Hepatic stellate cell (primary cell): ENCODE measurements at regions not wholly inside any gene's neighbourhood (a gene's known extent, or its start where the extent isn't known, plus 50 kb on each side); places are given as distances from the start of the nearest gene placed in this dataset.
A peak's percentile ranks its signal among the peaks of the same experiment; 100 is the strongest.

ENCODE experiments used
- DNase-seq: peaks from one replicate; pipeline ENCODE4 v3.0.0; 2011; ENCODE audit warnings: low spot score

DNA sequence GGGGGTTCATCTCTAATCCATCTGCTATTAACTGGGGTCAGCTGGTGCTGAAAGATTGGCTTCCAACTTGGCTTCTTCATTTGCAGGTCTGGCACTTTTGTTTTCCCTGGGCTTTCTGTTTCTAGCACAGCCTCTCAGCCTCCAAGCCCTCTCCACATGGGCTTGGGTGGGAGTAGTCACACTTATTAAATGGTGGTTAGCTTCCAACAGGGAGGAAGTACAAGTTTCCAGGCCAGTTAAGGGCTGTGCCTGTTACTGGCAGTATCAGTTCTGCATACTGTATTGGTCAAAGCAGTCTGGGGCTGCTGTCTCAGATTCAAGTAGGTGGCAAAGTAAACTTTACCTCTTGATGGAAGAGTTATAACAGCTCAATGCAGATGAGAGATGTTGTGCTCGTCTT is 627.1 kb upstream of the CCDC54 start:
- no peak for DNase-seq

DNA sequence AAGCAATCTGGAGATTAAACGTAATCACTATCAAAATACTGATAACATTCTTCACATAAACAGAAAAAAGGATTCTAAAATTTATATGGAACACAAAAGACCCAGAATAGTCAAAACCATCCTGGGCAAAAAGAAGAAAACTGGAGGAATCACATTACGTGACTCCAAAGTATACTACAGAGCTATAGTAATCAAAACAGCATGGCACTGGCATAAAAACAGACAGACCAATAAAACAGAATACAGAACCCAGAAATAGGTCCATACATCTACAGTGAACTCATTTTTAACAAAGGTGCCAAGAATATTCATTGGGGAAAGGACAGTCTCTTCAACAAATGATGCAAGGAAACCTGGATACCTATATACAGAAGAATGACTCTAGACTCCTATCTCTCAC is 621.9 kb upstream of the CCDC54 start:
- DNase-seq = no peak

- DNase-seq = no peak
These were observed 620.3 kb upstream of the CCDC54 start for GRCh38 chr3:106756901-106757300.

GRCh38 chr3:106758459-106758858 is 618.8 kb upstream of the CCDC54 start:
- DNase-seq = no peak

DNA sequence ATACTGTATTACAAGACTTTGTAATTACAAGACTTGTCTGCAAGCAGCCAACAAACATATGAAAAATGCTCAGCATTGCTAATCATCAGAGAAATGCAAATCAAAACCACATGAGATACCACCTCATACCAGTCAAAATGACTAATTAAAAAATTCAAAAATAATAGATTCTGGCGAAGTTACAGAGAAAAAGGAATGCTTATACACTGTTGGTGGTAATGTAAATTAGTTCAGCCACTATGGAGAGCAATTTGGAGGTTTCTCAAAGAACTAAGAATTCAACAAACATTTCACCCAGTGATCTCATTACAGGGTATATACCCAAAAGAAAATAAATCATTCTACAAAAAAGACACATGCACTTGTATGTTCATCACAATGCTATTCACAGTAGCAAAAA is 617.5 kb upstream of the CCDC54 start:
- DNase-seq = no peak

DNA sequence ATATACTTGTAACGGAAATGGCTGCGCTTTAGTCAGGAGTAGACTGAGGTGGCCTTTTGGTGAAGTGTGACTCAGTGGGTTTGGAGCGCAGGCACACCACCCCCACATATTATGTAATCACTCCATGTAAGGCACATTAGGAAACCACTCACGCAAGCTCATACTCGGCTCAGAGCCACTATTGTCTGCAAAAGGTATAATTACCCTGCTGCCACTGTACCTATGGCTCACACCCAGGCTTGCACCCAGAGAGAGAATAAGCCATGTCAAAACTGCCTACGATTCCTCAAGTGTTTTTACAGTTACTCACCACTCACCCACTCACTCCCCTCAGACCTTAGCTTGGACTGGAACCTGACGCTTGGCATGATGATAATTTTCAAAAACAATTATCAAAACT is 611.9 kb upstream of the CCDC54 start:
- DNase-seq = peak; percentile 17

GRCh38 chr3:106768941-106769480 is 608.2 kb upstream of the CCDC54 start:
- DNase-seq = no peak

GRCh38 chr3:106773795-106774194 is 603.4 kb upstream of the CCDC54 start:
- no peak for DNase-seq

DNA sequence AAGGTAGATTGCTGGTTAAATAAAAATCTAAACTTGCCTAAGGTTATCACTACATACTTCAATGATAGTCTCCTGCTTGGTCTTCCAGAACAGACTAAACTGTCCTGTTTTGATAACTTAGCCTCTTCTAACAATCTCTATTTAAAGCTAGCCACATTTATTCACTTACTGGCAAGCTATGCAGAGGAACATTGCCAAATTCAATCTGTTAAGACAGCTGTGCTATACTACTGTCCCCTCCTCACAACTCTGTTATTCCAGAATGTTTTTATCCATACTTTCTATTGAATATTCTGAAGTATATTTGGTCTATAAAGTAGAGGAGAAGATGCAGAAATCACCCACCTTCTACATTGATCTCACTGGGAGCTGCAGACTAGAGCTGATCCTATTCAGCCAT is 594.0 kb upstream of the CCDC54 start:
- no peak for DNase-seq

GRCh38 chr3:106789276-106789675 is 588.0 kb upstream of the CCDC54 start:
- DNase-seq = no peak

GRCh38 chr3:106792716-106793115 is 584.5 kb upstream of the CCDC54 start:
- DNase-seq = no peak

GRCh38 chr3:106794442-106794841 is 582.8 kb upstream of the CCDC54 start:
- no peak for DNase-seq

GRCh38 chr3:106795553-106795952 is 581.7 kb upstream of the CCDC54 start:
- DNase-seq = no peak

GRCh38 chr3:106797461-106797860 is 579.8 kb upstream of the CCDC54 start:
- DNase-seq = no peak

DNA sequence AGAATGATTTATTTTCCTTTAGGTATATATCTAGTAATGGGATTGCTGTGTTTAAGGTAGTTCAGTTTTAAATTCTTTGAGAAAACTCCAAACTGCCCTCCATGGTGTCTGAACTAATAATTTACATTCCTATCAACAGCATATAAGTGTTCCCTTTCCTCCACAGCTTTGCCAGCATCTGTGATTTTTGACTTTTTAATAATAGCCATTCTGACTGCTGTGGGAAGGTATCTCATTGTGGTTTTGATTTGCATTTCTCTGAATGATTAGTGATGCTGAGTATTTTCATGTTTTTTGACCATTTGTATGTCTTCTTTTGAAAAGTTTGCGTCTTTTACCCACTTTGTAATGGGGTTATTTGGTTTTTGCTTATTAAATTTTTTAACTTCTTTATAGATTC is 571.6 kb upstream of the CCDC54 start:
- DNase-seq = no peak

DNA sequence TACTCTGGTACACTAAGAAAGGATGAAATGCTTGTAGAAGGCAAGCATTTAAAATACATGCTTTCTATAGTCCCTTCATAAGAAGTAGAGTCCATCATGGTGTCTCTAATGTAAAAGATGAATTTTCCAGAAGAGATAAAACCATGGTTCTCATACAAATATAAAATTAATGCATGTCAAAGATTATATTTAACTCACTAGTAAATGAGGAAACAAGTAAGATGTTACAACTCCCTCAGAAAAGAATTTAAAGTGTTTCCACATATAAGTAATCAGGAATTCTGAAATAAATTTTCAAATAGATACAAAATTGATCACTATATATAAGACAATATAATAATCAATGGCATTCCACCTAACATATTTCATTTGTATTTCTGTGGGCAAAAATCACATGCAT is 570.3 kb upstream of the CCDC54 start:
- DNase-seq = no peak

- DNase-seq = no peak
These were observed 568.2 kb upstream of the CCDC54 start for GRCh38 chr3:106809041-106809440.

- DNase-seq = no peak
These were observed 567.5 kb upstream of the CCDC54 start for GRCh38 chr3:106809623-106810299.

DNA sequence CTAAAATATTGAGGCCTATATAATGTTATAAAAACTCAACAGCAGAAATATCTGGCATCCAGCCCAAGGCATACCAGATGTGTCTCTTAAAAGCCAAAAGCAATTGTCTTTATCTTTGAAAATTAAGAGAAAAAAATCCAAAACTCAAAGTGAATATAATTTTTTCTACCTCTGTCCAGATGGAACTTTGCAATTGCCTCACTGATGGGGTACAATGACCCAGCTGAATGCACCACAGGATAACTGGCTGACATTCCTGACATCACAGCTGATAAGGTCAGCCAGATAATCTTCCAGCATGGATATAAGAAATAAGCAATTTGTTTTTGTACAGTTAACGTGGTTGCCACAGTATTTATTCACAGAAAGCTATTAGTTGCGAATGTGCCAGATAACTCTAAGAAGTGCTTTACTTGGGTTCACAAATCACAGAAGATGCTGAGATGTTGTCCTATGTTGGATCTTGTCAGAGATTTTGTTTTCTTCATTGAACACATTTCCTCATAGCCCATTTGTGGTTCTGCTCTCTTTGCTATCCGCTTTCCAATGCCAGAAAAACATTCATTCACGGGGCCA is 566.9 kb upstream of the CCDC54 start:
- DNase-seq = no peak

GRCh38 chr3:106811376-106811775 is 565.9 kb upstream of the CCDC54 start:
- DNase-seq = no peak

- no peak for DNase-seq
These were observed 563.5 kb upstream of the CCDC54 start for GRCh38 chr3:106813742-106814141.

GRCh38 chr3:106814231-106814630 is 563.0 kb upstream of the CCDC54 start:
- no peak for DNase-seq

DNA sequence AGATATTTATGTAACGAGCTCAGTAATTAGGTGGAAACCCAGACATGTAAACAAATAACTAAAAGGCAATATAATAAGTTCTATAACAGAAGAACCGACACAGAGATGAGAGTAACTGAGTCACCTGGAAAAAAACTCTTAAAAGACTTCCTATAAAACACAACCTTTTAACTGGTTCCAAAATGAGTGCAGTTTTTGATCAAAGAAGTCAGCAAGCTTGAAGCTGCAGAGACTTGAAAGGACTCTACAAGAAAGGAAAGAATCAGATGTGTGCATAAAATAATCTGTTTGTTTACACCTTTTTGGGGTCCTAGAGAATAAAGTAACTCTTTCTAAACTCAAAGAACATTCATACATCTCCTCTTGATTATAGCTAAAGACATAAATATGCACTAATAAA is 560.4 kb upstream of the CCDC54 start:
- no peak for DNase-seq

DNA sequence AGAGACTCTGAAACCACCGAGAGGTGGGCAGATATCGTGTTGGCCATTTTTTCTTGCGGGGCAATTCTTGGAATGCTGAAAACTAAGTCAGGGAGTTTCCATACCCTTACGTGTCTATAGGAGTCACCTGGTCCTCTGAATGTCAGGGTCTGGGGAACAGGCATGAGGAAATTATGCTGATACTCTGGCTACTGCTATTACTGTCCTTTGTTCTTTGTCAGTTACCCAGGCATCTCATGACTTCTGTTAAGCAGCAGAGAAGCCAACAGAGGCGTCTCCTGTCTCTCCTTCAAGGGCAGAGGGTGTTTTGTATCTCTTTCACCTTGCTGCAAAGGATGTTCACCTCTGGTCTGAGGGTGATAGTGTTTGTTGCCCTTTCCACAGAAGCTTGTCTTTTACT is 559.5 kb upstream of the CCDC54 start:
- DNase-seq = no peak
